Skin of body (tissue), 1 donor: ENCODE measurements at regions not wholly inside any gene's neighbourhood (a gene's known extent, or its start where the extent isn't known, plus 50 kb on each side); places are given as distances from the start of the nearest gene placed in this dataset.

Source experiments
- DNase-seq: peaks from one replicate; lab custom pipeline; 2025; lab: John Stamatoyannopoulos, UW

GRCh38 chr20:58019027-58019849 lies 209.2 kb downstream of the ANKRD60 start:
- no peak for DNase-seq

- no peak for DNase-seq
Measured at GRCh38 chr20:58018590-58018989, 209.9 kb downstream of the ANKRD60 start.

- no peak for DNase-seq
Measured at GRCh38 chr20:58017970-58018530, 210.4 kb downstream of the ANKRD60 start.

- no peak for DNase-seq
Measured at GRCh38 chr20:58017231-58017969, 211.1 kb downstream of the ANKRD60 start.

- DNase-seq: no peak
Measured at GRCh38 chr20:58016779-58017178, 211.7 kb downstream of the ANKRD60 start.

GRCh38 chr20:58014628-58015315 lies 213.7 kb downstream of the ANKRD60 start:
- no peak for DNase-seq

- no peak for DNase-seq
Measured at GRCh38 chr20:58012731-58013510, 215.5 kb downstream of the ANKRD60 start.

- DNase-seq: no peak
Measured at GRCh38 chr20:58011947-58012610, 216.4 kb downstream of the ANKRD60 start.

- DNase-seq: no peak
Measured at GRCh38 chr20:58011106-58011946, 217.1 kb downstream of the ANKRD60 start.

- DNase-seq: no peak
Measured at GRCh38 chr20:58010666-58011065, 217.8 kb downstream of the ANKRD60 start.

GRCh38 chr20:58010186-58010585 lies 218.3 kb downstream of the ANKRD60 start:
- DNase-seq: no peak

- no peak for DNase-seq
Measured at GRCh38 chr20:58008866-58009265, 219.6 kb downstream of the ANKRD60 start.

- no peak for DNase-seq
Measured at GRCh38 chr20:58008413-58008812, 220.0 kb downstream of the ANKRD60 start.

- no peak for DNase-seq
Measured at GRCh38 chr20:58007947-58008346, 220.5 kb downstream of the ANKRD60 start.

GRCh38 chr20:58006346-58007316 lies 221.8 kb downstream of the ANKRD60 start:
- no peak for DNase-seq

- DNase-seq: no peak
Measured at GRCh38 chr20:58005581-58006345, 222.7 kb downstream of the ANKRD60 start.

GRCh38 chr20:58004900-58005299 lies 223.6 kb downstream of the ANKRD60 start:
- DNase-seq: no peak

- no peak for DNase-seq
Measured at GRCh38 chr20:58004146-58004545, 224.3 kb downstream of the ANKRD60 start.
